OCI-LY7 (cell line): ENCODE measurements at regions not wholly inside any gene's neighbourhood (a gene's known extent, or its start where the extent isn't known, plus 50 kb on each side); places are given as distances from the start of the nearest gene placed in this dataset.

ENCODE experiments used
- CTCF ChIP-seq: fragments of 200-600 bp; sonication (generic); conservative IDR thresholded peaks from 2 replicates; pipeline ENCODE4 v1.5.1; 2014; ENCODE audit warnings: mild to moderate bottlenecking, antibody characterized with exemption, low read length, moderate library complexity, mixed read lengths
- EZH2phosphoT487 ChIP-seq: fragments of 200-600 bp; sonication (generic); IDR thresholded peaks from 2 replicates; pipeline ENCODE4 v1.6.1; 2018; ENCODE audit warnings: low read depth, borderline replicate concordance, mild to moderate bottlenecking, mixed run types, antibody characterized with exemption, low read length, moderate library complexity, mixed read lengths

DNA sequence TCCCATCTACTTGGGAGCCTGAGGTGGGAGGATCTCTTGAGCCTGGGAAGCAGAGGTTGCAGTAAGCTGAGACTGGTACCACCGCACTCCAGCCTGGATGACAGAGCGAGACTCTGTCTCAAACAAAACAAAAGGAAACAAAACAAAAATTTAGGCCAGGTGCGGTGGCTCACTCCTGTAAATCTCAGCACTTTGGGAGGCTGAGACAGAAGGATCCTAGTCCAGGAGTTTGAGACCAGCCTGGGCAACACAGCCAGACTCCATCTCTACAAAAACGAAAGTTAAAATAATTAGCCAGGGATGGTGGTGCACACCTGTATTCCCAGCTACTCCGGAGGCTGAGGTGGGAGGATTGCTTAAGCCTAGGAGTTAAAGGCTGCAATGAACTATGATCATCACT lies 183.2 kb upstream of the ZNF217 start:
- TF ChIP-seq CTCF (no peak), EZH2phosphoT487 (no peak)
